Trophoblast cell (in vitro differentiated cells and primary cell): ENCODE measurements at regions not wholly inside any gene's neighbourhood (a gene's known extent, or its start where the extent isn't known, plus 50 kb on each side); places are given as distances from the start of the nearest gene placed in this dataset.

Source experiments
- DNase-seq, 2 donors: peaks; one replicate each; pipeline ENCODE4 v3.0.0-alpha.2; 2016
- H2AFZ ChIP-seq: 2 replicates; pipeline ENCODE4 v1.6.1; 2013; ENCODE audit warnings: low read length, moderate library complexity, mild to moderate bottlenecking; ENCODE audit not compliant: insufficient read depth, poor library complexity
- H2AK5ac ChIP-seq: 2 replicates; pipeline ENCODE4 v1.6.1; 2013; ENCODE audit warnings: mild to moderate bottlenecking, low read length
- H2BK120ac ChIP-seq: 2 replicates; pipeline ENCODE4 v1.6.1; 2013; ENCODE audit warnings: low read length, mild to moderate bottlenecking, moderate library complexity; ENCODE audit not compliant: insufficient read depth, poor library complexity
- H2BK12ac ChIP-seq: 2 replicates; pipeline ENCODE4 v1.6.1; 2013; ENCODE audit warnings: mild to moderate bottlenecking, low read length, moderate library complexity
- H2BK5ac ChIP-seq: 2 replicates; pipeline ENCODE4 v1.6.1; 2013; ENCODE audit warnings: low read length, low read depth, moderate library complexity, mild to moderate bottlenecking; ENCODE audit not compliant: poor library complexity
- H3K14ac ChIP-seq: 2 replicates; pipeline ENCODE4 v1.6.1; 2013; ENCODE audit warnings: mild to moderate bottlenecking, low read length
- H3K18ac ChIP-seq: 2 replicates; pipeline ENCODE4 v1.6.1; 2013; ENCODE audit warnings: mild to moderate bottlenecking, low read length
- H3K23ac ChIP-seq: 2 replicates; pipeline ENCODE4 v1.6.1; 2013; ENCODE audit warnings: low read length
- H3K27ac ChIP-seq: 2 replicates; pipeline ENCODE4 v1.5.1; 2013; ENCODE audit warnings: low read depth, mild to moderate bottlenecking, inconsistent platforms, low read length, moderate library complexity
- H3K27me3 ChIP-seq: 2 replicates; pipeline ENCODE4 v1.6.1; 2013; ENCODE audit warnings: inconsistent platforms, mild to moderate bottlenecking, low read length, moderate library complexity; ENCODE audit not compliant: insufficient read depth
- H3K36me3 ChIP-seq, 2 experiments: 1 replicate in 1 of 2; 2 replicates in 1 of 2; pipeline ENCODE4 v1.6.1; 2013; ENCODE audit warnings: low read length in 2 of 2, mild to moderate bottlenecking in 2 of 2, moderate library complexity in 1 of 2; ENCODE audit not compliant: insufficient read depth in 2 of 2, control insufficient read depth in 1 of 2
- H3K4ac ChIP-seq: 2 replicates; pipeline ENCODE4 v1.6.1; 2013; ENCODE audit warnings: low read depth, mild to moderate bottlenecking, low read length, moderate library complexity
- H3K4me1 ChIP-seq, 2 experiments: 1 replicate in 1 of 2; 2 replicates in 1 of 2; pipeline ENCODE4 v1.6.1; 2013; ENCODE audit warnings: low read length in 2 of 2, mild to moderate bottlenecking in 2 of 2, moderate library complexity in 1 of 2; ENCODE audit not compliant: insufficient read depth in 2 of 2, control insufficient read depth in 1 of 2
- H3K4me2 ChIP-seq: 2 replicates; pipeline ENCODE4 v1.6.1; 2013; ENCODE audit warnings: inconsistent platforms, mild to moderate bottlenecking, low read length, moderate library complexity
- H3K4me3 ChIP-seq: 2 replicates; pipeline ENCODE4 v1.5.1; 2013; ENCODE audit warnings: mild to moderate bottlenecking, low read depth, low read length, inconsistent platforms
- H3K79me1 ChIP-seq: one replicate; pipeline ENCODE4 v1.6.1; 2013; ENCODE audit warnings: low read length
- H3K79me2 ChIP-seq: 2 replicates; pipeline ENCODE4 v1.6.1; 2013; ENCODE audit warnings: low read length, mild to moderate bottlenecking; ENCODE audit not compliant: control insufficient read depth, insufficient read depth, poor library complexity
- H3K9ac ChIP-seq: 2 replicates; pipeline ENCODE4 v1.6.1; 2013; ENCODE audit warnings: mild to moderate bottlenecking, low read length
- H3K9me3 ChIP-seq: 2 replicates; pipeline ENCODE4 v1.6.1; 2013; ENCODE audit warnings: low read depth, mild to moderate bottlenecking, control low read depth, inconsistent platforms, low read length; ENCODE audit not compliant: insufficient read depth
- H4K12ac ChIP-seq: 2 replicates; pipeline ENCODE4 v1.6.1; 2013; ENCODE audit warnings: low read depth, mild to moderate bottlenecking, low read length, moderate library complexity
- H4K8ac ChIP-seq: 2 replicates; pipeline ENCODE4 v1.6.1; 2013; ENCODE audit warnings: low read depth, mild to moderate bottlenecking, low read length, moderate library complexity
- H4K91ac ChIP-seq: one replicate; pipeline ENCODE4 v1.6.1; 2013; ENCODE audit warnings: low read depth, mild to moderate bottlenecking, low read length, moderate library complexity
- WGBS: extraction: QIAGEN DNeasy Blood & Tissue Kit; methylation state at CpG from one replicate; pipeline ENCODE4 v1.1.7; 2013; ENCODE audit warnings: missing lambda C conversion rate; ENCODE audit not compliant: insufficient read length, insufficient coverage; ENCODE audit errors: extremely low coverage; 5-methylcytosine and 5-hydroxymethylcytosine counted together

DNA sequence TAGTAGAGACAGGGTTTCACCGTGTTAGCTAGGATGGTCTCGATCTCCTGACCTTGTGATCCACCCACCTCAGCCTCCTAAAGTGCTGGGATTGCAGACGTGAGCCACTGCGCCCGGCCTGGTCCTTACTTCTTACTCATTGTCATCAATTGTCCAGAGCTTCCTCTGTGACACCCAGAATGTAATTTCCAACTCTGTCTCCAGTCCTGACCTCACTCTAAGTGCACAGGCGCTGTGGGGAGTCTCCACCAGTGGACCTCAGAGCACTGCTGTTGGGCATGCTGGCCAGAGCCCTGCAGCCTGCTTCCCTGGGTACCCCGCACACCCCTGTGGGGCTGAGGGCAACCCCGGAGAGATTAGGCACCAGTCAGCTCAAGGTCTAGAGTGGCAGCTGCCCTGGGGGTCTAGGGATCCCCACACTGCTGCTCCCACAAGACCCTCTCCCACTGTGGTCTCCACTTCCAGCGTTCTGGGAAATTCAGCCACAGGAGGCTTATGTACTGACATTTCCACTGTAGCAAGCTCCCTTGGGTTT, 1140.3 kb downstream of the TBC1D22A start:
- Histone ChIP-seq H3K9me3 (peaks cover 20% of the 10 kb centered on the region), H4K91ac (no peak overlapping the region), H3K14ac (no peak overlapping the region), H3K4ac (no peak overlapping the region), H2AK5ac (no peak overlapping the region), H3K36me3 (no peaks in the 10 kb centered on the region), H4K12ac (no peak overlapping the region), H2BK120ac (no peak overlapping the region), H4K8ac (no peak overlapping the region), H3K4me3 (no peak overlapping the region), H3K4me2 (no peak overlapping the region), H3K27ac (no peak overlapping the region), H3K79me2 (no peaks in the 10 kb centered on the region), H3K27me3 (no peaks in the 10 kb centered on the region), H3K23ac (no peak overlapping the region), H2AFZ (no peak overlapping the region), H3K4me1 (no peaks in the 10 kb centered on the region), H2BK5ac (no peak overlapping the region), H3K9ac (no peak overlapping the region), H2BK12ac (no peak overlapping the region), H3K18ac (no peak overlapping the region), H3K79me1 (no peaks in the 10 kb centered on the region)
- no CpG with 5 or more reads among the region's 9 CpGs for WGBS
- DNase-seq = no peak

DNA sequence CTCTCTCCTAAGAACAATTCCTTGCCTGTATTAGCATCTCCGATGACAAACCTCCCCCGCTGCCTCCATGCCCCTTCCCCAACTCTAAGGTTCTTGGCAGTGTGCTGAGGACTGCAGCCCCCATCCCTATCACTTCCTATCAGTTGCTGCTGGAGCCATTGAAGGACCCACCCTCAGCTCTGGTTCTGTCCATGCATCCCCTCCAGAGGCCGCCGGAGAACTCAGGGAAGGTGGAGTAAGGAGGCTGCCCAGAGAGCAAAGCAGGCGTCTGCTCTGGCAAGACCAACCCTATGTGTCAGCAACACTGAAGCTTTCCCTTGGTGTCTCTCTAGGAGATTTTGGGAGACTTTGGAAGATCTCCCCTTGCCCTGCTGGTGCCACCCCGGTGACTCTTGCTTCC, 1139.5 kb downstream of the TBC1D22A start:
- no peaks in the 10 kb centered on the region for H3K36me3 ChIP-seq
- no peak overlapping the region for H3K4ac ChIP-seq
- H3K4me1 ChIP-seq = no peaks in the 10 kb centered on the region
- no peak overlapping the region for H2AFZ ChIP-seq
- H3K4me3 ChIP-seq = no peak overlapping the region
- H3K79me2 ChIP-seq = no peaks in the 10 kb centered on the region
- no CpG with 5 or more reads among the region's 6 CpGs for WGBS
- H4K8ac ChIP-seq = no peak overlapping the region
- H3K27me3 ChIP-seq = no peaks in the 10 kb centered on the region
- no peak overlapping the region for H3K4me2 ChIP-seq
- no peak overlapping the region for H3K18ac ChIP-seq
- H4K91ac ChIP-seq = no peak overlapping the region
- H3K9me3 ChIP-seq = peaks cover 20% of the 10 kb centered on the region
- H3K23ac ChIP-seq = no peak overlapping the region
- H3K14ac ChIP-seq = no peak overlapping the region
- no peak overlapping the region for H3K9ac ChIP-seq
- no peaks in the 10 kb centered on the region for H3K79me1 ChIP-seq
- no peak overlapping the region for H3K27ac ChIP-seq
- H2BK5ac ChIP-seq = no peak overlapping the region
- no peak for DNase-seq
- H4K12ac ChIP-seq = no peak overlapping the region
- H2AK5ac ChIP-seq = no peak overlapping the region
- H2BK12ac ChIP-seq = no peak overlapping the region
- H2BK120ac ChIP-seq = no peak overlapping the region

DNA sequence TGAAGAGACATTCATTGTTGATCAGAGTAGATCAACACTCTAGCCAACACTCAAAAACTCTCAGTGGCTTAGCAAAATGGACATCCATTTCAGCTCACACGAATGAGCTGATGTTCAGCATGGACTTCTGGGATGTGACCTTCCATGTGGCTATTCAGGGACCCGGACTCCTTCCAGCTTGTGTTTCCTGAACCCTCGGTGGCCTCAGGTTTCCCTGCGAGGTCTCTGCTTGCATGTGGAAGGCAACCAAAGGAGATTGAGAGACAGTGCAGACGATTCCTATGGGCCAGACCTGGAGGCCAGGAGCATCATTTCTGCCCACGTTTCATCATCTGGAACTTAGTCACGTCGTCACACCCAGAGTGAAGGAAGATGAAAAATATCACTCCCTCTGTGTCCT, 1137.4 kb downstream of the TBC1D22A start:
- H2BK12ac ChIP-seq = no peak overlapping the region
- WGBS = no CpG with 5 or more reads among the region's 8 CpGs

DNA sequence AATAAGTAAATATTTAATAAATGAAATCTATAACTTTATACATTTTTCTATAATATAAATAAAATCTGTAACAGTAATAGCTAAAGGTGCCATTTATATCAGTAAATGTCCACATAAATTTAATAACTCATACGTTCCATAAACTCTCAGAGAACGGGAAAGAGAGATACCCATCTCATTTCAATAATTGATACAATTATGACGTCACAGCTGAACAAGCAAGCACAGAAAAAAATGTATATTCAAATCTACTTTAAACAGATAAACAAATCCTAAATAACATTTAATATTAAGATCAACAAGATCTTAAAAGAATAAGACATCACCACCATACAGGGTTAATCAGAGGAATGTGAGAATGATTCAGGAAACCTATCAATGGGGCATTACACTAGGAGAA, 1136.5 kb downstream of the TBC1D22A start:
- Histone ChIP-seq H2BK120ac (no peak overlapping the region), H4K12ac (no peak overlapping the region), H3K27me3 (no peaks in the 10 kb centered on the region), H3K36me3 (no peaks in the 10 kb centered on the region), H4K91ac (no peak overlapping the region), H2AK5ac (no peak overlapping the region), H2AFZ (no peak overlapping the region), H4K8ac (no peak overlapping the region), H3K79me1 (no peaks in the 10 kb centered on the region), H3K9ac (no peak overlapping the region), H3K4me2 (no peak overlapping the region), H3K79me2 (no peaks in the 10 kb centered on the region), H2BK5ac (no peak overlapping the region), H3K23ac (no peak overlapping the region), H2BK12ac (no peak overlapping the region), H3K4me1 (no peaks in the 10 kb centered on the region), H3K9me3 (peaks cover 10% of the 10 kb centered on the region), H3K4ac (no peak overlapping the region), H3K4me3 (no peak overlapping the region), H3K14ac (no peak overlapping the region), H3K27ac (no peak overlapping the region), H3K18ac (no peak overlapping the region)
- WGBS = no CpG with 5 or more reads among the region's 3 CpGs
- no peak for DNase-seq

More for the DNA sequence above, 1137.4 kb downstream of the TBC1D22A start:
- Histone ChIP-seq H3K4me1 (no peaks in the 10 kb centered on the region), H3K14ac (no peak overlapping the region), H4K12ac (no peak overlapping the region), H4K91ac (no peak overlapping the region), H3K27ac (no peak overlapping the region), H4K8ac (no peak overlapping the region), H3K27me3 (no peaks in the 10 kb centered on the region), H3K79me2 (no peaks in the 10 kb centered on the region), H2BK120ac (no peak overlapping the region), H3K18ac (no peak overlapping the region), H3K4me3 (no peak overlapping the region), H3K4me2 (no peak overlapping the region), H2AK5ac (no peak overlapping the region), H3K4ac (no peak overlapping the region), H2AFZ (no peak overlapping the region), H3K9ac (no peak overlapping the region), H2BK5ac (no peak overlapping the region), H3K23ac (no peak overlapping the region), H3K9me3 (peaks cover 12% of the 10 kb centered on the region), H3K79me1 (no peaks in the 10 kb centered on the region), H3K36me3 (no peaks in the 10 kb centered on the region)
- no peak for DNase-seq
